ENCODE measurements at regions not wholly inside any gene's neighbourhood (a gene's known extent, or its start where the extent isn't known, plus 50 kb on each side); places are given as distances from the start of the nearest gene placed in this dataset.
"Not testable (repeated sequence)": the region's sequence is repeated elsewhere in the genome, so short reads cannot be mapped to it uniquely, and the experiment has no call there.

DNA sequence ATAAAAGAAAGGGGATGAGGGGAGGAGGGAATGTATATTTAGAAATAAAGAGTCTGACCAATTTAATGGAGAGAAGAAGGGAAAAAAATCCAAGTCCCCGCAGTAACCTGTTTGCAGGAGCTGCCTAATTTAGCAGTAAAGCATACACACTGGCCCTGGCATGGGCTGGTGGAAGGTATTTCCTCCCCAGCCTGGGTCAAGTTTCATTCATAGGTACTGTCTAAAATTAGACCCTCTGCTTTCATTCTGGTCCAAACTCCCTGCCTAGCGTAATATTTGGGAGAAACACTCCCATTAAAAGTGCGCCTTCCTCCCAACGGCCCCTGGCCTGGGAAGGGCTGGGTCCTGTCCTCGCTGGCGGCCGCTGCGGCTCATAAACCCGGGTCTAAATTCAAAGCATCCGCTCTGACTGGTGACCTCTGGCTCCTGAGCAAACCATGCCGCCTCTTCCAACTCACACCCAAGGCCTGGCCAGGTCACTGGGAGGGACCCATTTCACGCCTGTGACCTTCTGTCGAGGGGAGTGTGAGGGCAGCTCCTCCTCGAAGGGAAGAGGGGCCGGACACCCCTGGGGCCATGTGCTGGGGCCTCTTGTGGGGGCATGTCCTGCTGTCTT lies 123.2 kb downstream of the FGF18 start:
- no peak for DNase-seq (ENCODE audit: low spot score)

DNA sequence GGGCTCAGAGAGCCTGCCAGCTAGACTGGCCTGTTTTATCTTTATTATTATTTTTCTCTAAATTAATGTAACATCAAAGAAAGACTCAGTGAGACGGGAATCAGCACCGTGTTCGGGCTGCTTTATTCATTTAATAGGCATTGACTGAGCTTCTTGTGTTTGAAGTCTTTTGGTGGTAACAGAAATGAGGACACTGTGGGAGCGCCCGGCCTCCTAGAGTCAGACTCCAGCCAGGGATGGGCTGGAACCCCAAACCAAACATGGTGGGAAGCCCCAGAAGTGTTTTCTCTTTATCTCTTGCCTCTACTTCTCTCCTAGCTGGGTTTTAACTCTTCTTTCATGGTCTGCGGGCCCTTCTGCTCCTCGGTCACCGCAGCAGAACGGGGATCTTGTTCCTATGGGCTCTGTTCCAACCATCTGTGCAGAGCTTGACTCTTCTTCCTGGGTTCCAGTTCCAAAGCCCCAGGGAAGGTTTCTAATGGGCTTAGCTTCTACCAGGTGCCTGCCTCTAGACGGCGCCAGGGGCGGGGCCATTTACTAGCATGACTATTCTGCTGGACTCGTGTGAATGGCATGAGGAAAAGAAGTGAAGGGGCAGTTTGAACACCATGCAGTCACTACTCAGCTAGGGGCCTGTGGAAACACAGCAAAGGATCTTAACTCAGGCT lies 123.8 kb downstream of the FGF18 start:
- DNase-seq (ENCODE audit: low spot score): no peak

GRCh38 chr5:171544913-171545765 lies 125.7 kb downstream of the FGF18 start:
- DNase-seq (ENCODE audit: low spot score): no peak

GRCh38 chr5:171549274-171549673 lies 129.8 kb downstream of the FGF18 start:
- no peak for DNase-seq (ENCODE audit: low spot score)

DNA sequence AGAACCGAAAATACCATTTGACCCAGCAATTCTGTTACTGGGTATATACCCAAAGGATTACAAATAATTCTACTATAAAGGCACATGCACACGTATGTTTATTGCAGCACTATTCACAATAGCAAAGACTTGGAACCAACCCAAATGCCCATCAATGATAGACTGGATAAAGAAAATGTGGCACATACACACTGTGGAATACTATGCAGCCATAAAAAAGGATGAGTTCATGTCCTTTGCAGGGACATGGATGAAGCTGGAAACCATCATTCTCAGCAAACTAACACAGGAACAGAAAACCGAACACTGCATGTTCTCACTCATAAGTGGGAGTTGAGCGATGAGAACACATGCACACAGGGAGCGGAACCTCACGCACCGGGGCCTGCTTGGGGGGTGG lies 134.4 kb downstream of the FGF18 start:
- DNase-seq (ENCODE audit: low spot score): not testable (repeated sequence)

DNA sequence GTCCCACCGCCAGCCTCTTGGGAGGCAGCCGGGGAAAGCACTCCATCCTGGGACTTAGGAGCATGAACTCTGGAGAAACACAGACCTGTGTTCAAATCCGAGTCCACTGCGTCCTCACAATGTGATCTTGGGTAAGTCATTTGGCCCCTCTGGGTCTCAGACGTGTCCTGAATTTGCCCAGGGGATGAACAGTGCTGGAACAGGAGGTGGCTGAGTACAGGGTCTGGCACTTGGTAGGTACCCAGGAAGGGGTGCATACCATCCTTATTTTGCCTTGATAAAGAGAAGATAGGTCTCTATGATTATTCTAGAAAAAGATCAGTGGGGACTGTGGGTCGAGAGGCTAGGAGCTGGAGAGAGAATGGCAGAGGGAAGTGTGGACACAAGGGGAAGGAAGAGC lies 135.7 kb downstream of the FGF18 start:
- no peak for DNase-seq (ENCODE audit: low spot score)

- DNase-seq (ENCODE audit: low spot score): no peak
Measured at GRCh38 chr5:171562822-171563221, 143.4 kb downstream of the FGF18 start.

DNA sequence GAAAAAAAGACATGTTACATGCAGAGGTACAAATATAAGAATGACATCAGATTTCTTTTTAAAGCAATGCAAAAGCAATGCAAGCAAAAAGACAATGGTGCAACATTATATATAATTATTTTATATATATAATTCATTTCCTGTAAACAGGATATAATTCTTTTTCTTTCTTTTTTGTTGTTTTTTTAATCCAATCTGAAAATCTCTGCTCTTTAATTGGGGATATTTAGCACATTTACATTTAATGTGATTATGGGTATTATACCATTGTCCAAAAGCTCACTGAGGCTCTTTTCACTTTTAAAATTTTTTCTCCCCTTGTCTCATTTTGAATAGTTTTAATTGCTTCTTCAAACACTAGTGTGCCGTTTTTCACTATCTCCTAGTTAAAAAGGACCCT lies 148.9 kb downstream of the FGF18 start:
- DNase-seq (ENCODE audit: low spot score): no peak

GRCh38 chr5:171569065-171569712 lies 149.7 kb downstream of the FGF18 start:
- no peak for DNase-seq (ENCODE audit: low spot score)

DNA sequence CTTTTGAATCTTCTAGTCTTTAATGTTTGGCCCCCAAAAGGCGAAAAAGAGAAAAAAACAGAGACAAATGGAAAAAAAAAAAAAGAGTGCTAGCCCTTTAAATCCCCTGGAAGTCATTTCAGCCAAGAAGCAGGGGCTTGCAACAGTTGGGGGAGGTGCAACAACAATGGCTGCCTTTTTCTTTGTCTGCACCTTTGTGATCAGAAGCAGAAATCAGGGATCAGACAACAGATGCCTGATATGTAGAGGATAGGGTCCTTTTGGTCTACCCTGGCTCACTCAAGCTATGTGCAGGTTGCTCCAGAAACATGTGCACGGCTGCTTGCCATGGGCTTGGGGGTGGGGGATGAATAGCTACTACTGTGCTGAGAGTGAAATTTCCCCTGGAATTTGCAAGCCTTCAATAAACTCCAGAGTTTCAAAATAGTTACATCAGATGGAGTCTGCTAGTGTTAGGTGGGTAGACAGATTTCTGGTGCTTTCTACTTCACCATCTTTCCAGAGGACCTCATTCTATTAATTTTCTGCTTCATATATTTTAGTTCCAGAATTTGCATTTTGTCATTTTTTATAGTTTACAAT lies 150.9 kb downstream of the FGF18 start:
- no peak for DNase-seq (ENCODE audit: low spot score)

GRCh38 chr5:171571663-171572062 lies 152.2 kb downstream of the FGF18 start:
- peak; percentile 22 for DNase-seq (ENCODE audit: low spot score)

DNA sequence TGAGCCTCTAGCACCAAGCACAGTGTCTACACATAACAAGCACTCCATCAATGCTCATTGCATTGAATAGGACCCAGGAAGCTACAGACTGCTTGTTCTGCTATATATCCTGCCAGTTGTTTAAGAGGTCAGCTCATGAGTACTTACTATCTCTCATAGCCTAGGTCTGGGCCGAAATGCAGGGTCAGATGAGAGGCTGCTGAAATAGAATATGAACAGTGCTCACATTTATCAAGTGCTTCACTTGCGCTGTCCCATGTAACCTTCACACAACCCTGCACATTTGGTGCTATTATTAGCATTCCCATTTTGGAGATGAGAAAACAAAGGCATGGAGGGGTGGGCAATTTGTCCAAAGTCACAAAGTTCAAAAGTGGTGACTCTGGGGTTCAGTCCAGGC lies 153.6 kb downstream of the FGF18 start:
- no peak for DNase-seq (ENCODE audit: low spot score)

DNA sequence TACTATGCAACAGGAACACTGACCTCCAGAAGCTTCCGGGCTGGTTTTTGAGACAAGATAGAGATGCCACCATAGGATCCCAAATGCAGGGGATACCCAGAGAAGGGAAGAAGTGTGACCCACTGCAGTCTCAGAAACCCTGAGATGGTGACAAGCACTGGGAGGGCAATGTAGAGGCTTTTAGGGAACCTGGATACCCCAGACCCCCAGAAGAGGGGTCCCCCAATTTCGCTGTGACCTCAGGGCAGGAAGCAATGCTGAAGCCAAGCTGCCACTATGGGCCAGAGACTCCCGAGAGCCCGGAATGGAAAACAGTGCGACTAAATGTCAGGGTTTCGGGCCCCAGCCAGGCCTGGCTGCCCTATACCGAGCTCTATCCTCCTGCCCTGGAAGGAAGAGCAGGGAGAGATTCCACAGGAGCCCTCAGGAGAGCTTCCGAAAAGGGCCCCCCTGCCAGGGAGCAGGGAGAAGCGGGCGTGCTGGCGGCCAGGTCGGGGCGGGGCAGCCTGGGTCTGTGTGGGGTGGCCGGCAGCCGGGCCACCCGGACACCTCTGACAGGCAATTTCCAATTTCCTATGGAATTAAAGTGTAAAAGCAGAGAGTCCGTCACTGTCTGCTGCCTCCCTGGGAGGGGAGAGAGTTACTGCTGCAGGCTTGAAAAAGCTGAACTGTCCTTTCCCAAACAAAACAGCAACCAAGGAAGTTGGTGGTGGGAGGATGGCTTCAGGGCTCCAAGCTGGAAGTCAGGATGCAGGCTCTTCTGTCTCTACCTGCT lies 154.2 kb downstream of the FGF18 start:
- no peak for DNase-seq (ENCODE audit: low spot score)

DNA sequence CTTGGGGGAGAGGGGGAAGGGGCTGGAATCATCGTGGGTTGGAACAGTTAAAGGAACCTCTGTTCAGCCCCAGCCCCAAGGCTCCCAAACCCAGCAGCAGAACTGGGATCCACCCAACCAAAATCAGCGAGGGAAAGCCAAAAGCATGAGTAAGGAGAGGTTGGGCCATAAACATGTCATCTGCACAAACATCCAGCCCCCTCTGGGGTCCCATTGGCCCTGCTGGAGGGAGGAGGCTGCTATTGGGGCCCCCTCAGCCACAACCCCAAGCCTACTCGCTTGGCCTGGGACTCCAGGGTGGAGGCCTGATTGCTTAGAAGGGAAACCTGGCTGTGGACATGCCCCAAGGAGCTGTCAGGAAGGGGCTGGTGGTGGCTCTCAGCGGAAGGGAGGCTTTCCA lies 154.9 kb downstream of the FGF18 start:
- DNase-seq (ENCODE audit: low spot score): no peak

GRCh38 chr5:171575386-171575785 lies 155.9 kb downstream of the FGF18 start:
- DNase-seq (ENCODE audit: low spot score): no peak

DNA sequence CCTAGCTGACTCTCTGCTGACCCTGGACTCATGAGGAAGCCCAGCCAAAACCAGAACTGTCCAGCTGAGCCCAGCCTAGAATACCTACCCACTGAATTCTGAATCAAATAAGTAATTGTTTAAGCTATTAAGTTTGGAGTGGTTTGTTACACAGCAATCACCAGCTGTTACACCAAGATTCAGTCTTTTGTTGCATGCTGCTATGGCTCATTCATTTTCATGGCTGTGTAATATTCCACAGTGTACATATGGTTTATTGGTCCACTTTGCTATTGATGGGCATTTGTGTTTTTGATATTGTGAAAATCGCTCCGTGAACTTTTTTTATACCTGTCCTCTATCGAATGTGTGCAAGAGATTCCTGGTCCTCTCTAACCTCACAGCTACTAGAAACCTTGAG lies 156.4 kb downstream of the FGF18 start:
- no peak for DNase-seq (ENCODE audit: low spot score)

GRCh38 chr5:171577042-171577758 lies 157.8 kb downstream of the FGF18 start:
- no peak for DNase-seq (ENCODE audit: low spot score)

- DNase-seq (ENCODE audit: low spot score): no peak
Measured at GRCh38 chr5:171578049-171578828, 158.8 kb downstream of the FGF18 start.

DNA sequence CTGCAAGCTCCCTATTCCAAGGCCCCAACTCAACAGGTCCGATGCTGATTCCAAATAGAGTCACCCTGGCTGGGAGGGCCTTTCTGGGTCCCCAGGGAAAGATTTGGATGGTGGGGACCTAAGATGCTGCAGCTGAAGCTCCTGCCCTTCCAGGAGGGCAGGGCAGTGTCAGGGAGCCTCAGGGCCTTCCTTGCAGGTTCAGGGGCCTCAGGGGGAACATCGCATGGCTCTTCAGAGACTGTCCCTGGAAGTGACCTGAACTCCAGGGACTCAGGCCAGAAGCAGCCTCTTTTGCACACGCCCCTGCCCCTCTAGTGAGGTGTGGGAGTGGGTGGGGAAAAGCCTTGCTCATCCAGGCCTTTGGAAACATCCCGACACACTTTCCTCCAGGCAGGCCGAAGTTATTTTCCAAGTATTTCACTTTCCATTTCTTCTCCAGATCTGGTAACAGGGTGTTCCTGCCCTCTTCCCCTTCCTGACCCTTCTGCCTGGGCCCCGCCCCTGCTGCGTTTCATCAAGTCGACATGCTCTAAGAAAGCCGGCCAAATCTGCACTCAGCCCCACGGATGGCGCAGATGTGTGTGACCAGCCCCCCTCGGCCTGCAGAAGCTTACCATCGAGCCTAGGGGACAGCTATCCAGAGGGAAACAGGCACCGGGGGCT lies 159.5 kb downstream of the FGF18 start:
- no peak for DNase-seq (ENCODE audit: low spot score)
